HFFc6 (cell line): ENCODE measurements at regions not wholly inside any gene's neighbourhood (a gene's known extent, or its start where the extent isn't known, plus 50 kb on each side); places are given as distances from the start of the nearest gene placed in this dataset.

Experiments
- DNase-seq: peaks from one replicate; pipeline ENCODE4 v3.0.0-alpha.2; 2018
- H3K27ac Mint-ChIP-seq: 2 replicates; pipeline ENCODE4 v1.8.0; 2020; ENCODE audit warnings: mild to moderate bottlenecking, mixed read lengths
- H3K27me3 Mint-ChIP-seq: 2 replicates; pipeline ENCODE4 v1.8.0; 2021; ENCODE audit warnings: mild to moderate bottlenecking, moderate library complexity, mixed read lengths; ENCODE audit not compliant: insufficient read depth
- H3K36me3 Mint-ChIP-seq: 2 replicates; pipeline ENCODE4 v1.8.0; 2021; ENCODE audit warnings: low read depth, mixed read lengths
- H3K4me1 Mint-ChIP-seq: 2 replicates; pipeline ENCODE4 v1.8.0; 2020; ENCODE audit warnings: low read depth, mixed read lengths
- H3K4me3 Mint-ChIP-seq: 2 replicates; pipeline ENCODE4 v1.8.0; 2020; ENCODE audit warnings: mild to moderate bottlenecking, moderate library complexity, mixed read lengths
- H3K9me3 Mint-ChIP-seq: 2 replicates; pipeline ENCODE4 v1.8.0; 2020; ENCODE audit warnings: mild to moderate bottlenecking, mixed read lengths
- TF ChIP-seq, protein P1 (sequence below): fragments of 200-600 bp; sonication (generic); IDR thresholded peaks from 2 replicates; pipeline ENCODE4 v1.5.0; 2021; ENCODE audit warnings: antibody characterized with exemption, mild to moderate bottlenecking

DNA sequence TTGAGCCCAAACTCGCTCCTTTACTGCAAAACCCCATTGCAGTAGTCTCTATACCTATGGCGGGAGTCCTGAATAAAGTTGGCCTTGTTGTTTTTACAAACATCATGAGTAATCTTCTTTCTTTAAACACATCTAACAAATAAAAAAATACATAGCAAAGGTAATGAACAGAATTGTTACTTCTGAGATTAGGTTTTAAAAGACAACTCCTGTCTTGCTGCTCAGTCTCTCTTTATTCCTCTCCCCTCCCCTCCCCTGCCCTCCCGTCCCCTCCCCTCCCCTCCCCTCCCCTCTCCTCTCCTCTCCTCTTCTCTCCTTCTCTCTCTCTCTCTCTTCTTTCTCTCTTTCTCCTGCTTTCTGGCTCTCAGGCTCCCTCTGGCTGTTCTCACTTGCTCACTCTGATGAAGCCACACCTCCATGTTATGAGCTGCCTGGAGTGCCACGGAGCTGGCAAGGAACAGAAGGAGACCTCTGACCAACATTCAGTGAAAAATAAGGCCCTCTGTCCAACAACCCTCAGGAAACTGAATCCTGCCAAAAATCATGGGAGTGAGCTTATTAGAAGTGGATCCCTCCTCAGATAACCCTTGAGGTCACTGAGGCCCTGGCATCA is 300.7 kb upstream of the MIR17HG start:
- Mint-ChIP-seq H3K27me3 (no peaks in the 10 kb centered on the region), H3K36me3 (no peaks in the 10 kb centered on the region; the same call in 1 of the 2 replicates), H3K9me3 (peaks cover 19% of the 10 kb centered on the region), H3K4me1 (no peaks in the 10 kb centered on the region), H3K4me3 (no peak overlapping the region), H3K27ac (no peak overlapping the region)
- TF ChIP-seq, protein P1, sequence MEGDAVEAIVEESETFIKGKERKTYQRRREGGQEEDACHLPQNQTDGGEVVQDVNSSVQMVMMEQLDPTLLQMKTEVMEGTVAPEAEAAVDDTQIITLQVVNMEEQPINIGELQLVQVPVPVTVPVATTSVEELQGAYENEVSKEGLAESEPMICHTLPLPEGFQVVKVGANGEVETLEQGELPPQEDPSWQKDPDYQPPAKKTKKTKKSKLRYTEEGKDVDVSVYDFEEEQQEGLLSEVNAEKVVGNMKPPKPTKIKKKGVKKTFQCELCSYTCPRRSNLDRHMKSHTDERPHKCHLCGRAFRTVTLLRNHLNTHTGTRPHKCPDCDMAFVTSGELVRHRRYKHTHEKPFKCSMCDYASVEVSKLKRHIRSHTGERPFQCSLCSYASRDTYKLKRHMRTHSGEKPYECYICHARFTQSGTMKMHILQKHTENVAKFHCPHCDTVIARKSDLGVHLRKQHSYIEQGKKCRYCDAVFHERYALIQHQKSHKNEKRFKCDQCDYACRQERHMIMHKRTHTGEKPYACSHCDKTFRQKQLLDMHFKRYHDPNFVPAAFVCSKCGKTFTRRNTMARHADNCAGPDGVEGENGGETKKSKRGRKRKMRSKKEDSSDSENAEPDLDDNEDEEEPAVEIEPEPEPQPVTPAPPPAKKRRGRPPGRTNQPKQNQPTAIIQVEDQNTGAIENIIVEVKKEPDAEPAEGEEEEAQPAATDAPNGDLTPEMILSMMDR: no peak
- DNase-seq: no peak

DNA sequence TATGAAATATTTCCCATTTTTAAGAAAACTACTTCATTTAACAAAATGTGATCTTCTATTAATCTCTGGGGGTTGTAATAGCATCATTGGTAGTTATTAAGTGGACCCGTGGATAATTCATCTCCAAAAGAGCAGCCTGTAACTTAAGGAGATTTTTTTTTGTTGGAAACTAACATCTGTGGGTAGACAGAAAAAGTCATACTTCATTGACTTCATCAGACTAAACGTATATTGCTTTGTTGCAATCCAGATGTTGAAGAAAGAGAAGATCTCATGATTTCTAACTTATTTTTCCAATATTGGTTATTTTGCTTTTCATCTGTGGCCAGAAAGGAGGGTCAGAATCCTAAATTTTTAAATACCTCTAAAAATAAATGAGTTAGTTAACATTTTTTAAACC is 296.5 kb upstream of the MIR17HG start:
- H3K4me3 Mint-ChIP-seq: no peak overlapping the region
- H3K4me1 Mint-ChIP-seq: no peaks in the 10 kb centered on the region
- no peaks in the 10 kb centered on the region for H3K27me3 Mint-ChIP-seq
- H3K9me3 Mint-ChIP-seq: peaks cover 27% of the 10 kb centered on the region
- no peaks in the 10 kb centered on the region; the same call in 1 of the 2 replicates for H3K36me3 Mint-ChIP-seq
- H3K27ac Mint-ChIP-seq: no peak overlapping the region
- DNase-seq: no peak
- TF ChIP-seq, protein P1: no peak

DNA sequence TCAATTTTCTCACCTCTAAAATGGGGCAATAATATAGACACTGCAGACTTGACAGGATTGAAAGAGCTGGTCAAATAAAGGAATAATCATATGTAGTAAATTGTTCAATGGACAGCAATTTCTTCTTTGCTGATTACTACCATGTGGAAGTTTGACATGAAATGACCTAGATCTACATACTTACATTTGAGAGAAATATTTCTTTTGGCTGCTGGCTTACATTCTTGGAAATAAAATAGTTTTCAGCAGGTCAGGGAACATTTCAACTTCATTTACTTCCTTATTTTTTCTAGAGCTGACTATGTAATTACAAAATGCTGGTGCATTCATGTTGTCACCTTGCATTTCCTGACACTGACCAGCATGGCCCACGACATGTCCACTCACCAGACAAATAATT is 294.6 kb upstream of the MIR17HG start:
- TF ChIP-seq, protein P1: no peak
- H3K27ac Mint-ChIP-seq: no peak overlapping the region
- H3K4me1 Mint-ChIP-seq: no peaks in the 10 kb centered on the region
- no peaks in the 10 kb centered on the region; the same call in 1 of the 2 replicates for H3K36me3 Mint-ChIP-seq
- no peak overlapping the region for H3K4me3 Mint-ChIP-seq
- no peak for DNase-seq
- H3K27me3 Mint-ChIP-seq: no peaks in the 10 kb centered on the region
- peaks cover 31% of the 10 kb centered on the region for H3K9me3 Mint-ChIP-seq

DNA sequence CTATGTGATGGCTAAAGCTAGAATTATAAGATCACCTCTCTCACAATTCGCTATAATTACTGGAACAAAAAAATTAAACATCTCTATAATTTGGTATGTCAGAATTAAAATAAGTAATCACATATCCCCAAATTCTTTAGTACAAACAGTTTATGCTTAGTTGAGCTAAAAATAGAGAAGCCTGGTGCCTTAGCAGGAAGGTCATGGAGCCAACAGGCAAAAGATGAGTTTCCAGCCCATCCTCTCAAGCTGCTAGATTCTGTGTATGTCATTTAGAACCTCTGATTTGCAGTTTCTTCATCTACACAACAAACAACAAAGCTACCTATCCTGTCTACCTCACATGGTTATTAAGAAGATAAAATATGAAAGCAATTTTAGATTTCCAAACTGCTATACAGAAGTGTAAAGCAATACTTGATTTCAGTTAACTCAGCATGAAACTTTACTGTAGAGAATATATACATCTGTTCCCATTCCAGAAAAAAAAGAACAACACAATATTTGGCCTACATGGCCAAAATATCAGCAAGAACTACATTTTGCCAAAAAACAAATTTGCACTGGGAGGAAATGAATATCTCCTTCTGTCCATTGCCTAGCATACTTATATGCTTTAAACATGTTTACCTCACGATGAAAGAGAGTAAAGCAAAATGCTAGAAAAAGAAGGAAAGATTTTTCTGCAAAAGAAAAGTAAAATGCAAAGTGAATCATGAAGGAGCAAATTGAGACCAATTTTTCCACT is 294.0 kb upstream of the MIR17HG start:
- Mint-ChIP-seq H3K27me3 (no peaks in the 10 kb centered on the region), H3K4me1 (no peaks in the 10 kb centered on the region), H3K27ac (no peak overlapping the region), H3K36me3 (no peaks in the 10 kb centered on the region; the same call in 1 of the 2 replicates), H3K9me3 (peaks cover 31% of the 10 kb centered on the region), H3K4me3 (no peak overlapping the region)
- DNase-seq: no peak
- TF ChIP-seq, protein P1: no peak

DNA sequence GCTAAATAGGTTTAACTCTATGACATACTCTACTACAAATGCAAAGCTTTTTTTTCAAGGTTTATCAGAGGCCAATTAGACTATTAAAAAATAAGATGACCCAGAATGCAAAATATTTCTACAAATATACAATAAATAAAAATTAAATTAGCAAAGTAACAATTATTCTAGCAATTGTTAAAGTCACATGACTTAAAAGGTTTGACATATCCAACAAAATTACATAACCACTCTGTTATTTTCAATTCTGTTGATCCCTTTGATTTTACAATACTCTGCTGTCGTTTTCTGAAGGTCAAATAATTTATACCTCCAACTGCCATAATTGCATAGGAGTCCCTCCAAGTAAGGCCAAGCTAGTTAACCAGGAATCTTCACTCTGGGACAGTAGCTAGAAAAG is 292.6 kb upstream of the MIR17HG start:
- no peak overlapping the region for H3K4me3 Mint-ChIP-seq

More for the DNA sequence above, 292.6 kb upstream of the MIR17HG start:
- Mint-ChIP-seq H3K36me3 (no peaks in the 10 kb centered on the region; the same call in 1 of the 2 replicates), H3K4me1 (no peaks in the 10 kb centered on the region), H3K27me3 (no peaks in the 10 kb centered on the region), H3K27ac (no peak overlapping the region), H3K9me3 (peaks cover 35% of the 10 kb centered on the region)
- DNase-seq: no peak
- TF ChIP-seq, protein P1: no peak
